Stimulated activated CD8-positive, alpha-beta memory T cell treated with anti-CD3 and anti-CD28 coated beads, Interleukin-4, amount 100 ng/mL, for 24 hours (primary cell): ENCODE measurements at regions not wholly inside any gene's neighbourhood (a gene's known extent, or its start where the extent isn't known, plus 50 kb on each side); places are given as distances from the start of the nearest gene placed in this dataset.

ENCODE experiments used
- DNase-seq: peaks from one replicate; pipeline ENCODE4 v3.0.0-alpha.2; 2020; ENCODE audit warnings: low read depth

DNA sequence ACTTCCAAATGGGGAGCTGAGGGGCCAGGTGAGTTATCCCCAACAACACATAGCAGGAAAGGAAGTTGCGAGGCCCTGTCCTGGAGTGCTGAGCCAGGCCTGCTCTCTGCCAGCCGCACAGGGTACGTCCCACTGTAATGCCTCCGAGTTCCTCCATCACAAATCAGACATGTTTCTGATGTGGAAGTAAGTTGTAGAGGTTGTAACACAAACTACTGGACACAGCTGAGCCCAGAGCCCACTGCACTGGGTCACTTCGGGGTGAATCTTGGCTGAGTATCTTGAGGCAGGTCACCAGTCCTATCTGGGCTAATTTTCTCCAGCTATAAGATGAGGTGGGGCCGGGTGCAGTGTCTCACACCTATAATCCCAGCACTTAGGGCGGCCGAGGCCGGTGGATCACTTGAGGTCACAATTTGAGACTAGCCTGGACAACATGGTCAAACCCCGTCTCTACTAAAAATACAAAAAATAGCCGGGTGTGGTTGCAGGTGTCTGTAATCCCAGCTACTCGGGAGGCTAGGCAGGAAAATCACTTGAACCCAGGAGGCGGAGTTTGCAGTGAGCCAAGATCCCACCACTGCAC, 100.8 kb upstream of the CDH5 start:
- no peak for DNase-seq

DNA sequence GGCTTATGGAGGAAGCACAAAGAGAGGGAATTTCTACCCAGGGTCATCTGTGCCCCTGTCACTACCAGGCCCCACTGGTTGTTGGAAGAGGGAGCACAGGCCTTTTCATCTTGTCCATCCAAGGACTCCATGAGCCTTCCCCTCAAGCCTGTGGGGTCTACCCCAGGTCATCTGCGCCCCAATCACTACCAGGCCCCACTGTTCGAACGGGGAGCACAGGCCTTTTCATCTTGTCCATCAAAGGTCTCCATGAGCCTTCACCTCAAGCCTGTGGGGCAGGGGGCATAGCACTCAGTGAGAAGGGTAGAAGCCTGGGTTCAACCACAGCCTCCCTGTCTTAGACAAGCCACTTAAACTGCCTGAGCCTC, 101.5 kb upstream of the CDH5 start:
- DNase-seq, result no peak

DNA sequence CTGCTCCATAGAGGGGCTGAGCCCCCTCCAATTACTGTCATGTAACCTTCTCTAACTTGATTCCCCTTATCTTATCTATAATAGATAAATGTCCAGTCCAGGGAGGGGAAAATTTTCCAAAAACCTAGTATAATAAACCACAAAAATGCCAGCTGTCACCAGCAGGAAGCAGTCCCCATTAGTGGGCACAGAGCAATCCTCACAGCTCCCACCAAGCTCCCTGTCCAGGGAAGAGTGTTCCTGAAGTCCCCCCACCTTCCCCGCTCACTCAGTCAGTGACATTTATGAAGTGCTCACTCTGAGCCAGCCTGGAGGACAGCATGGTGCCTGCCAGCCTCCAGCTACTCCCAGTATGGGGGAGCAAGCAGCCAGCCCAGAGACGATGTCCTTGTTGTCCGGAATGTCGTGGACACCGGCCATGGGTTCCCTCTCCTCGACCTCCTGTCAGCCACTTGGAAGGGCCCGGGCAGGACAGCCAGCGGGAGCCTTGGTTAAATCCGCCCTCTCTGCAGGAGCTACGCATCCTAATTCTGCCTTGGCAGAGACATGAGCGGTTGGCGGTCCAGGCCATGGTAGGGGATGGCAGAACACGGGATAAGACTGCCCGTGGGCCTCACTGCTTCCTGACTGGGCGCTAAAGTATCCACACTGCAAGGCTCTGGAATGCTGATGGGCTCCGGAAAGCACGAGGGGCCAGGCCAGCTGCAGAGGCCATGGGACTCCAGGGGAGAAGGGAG, 102.0 kb upstream of the CDH5 start:
- DNase-seq, result no peak

DNA sequence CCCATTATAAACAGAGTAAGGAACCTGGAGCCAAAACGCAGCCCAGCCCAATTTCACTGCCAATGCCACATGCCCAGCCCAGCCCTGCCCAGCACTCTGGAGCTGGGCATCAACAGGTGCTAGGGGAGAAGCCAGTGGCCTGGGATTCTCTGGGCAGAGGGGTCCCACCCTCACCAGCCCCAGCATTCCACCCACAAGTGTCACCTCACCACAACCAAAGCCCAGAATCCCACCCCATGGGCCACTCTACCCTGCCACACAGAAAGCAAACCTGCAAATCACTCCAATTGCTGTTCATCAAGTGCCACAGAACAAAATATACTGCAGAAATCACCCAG, 102.5 kb upstream of the CDH5 start:
- no peak for DNase-seq

DNA sequence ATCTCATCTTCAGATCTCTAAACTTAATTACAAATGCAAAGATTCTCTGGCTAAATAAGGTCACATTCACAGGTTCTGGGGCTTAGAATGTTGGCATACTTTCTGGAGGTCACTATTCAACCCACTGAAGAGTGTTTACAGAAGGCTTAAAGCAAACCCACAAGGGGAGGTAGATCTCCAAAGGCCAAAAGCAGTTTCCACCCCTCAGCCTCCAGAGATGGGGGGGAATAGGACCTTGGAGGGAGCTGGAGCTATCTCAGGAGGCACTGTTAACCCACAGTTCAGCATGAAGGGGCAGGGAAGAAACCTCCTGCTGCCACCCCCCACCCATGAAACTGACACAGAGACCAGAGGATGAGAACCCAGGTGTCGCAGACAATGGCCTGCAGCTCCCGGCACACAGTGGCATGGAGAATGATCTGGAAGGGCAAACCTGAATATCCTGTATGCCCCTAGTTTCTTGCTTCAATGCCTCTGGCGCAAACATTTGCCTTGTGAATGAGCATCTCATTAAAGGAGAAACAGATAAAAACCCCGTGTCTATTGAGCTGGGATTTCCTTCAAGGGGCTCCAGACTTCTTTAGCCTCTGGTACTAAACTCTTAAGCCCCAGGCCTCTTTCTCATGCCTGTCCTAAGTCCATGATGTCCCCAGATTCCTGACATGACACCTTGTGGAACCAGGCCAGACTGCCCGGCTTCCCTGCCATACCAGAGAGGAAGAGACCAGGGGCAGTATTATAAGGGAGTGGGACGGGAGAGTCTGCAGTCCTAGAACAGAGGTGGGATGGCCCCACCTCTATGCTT, 103.1 kb upstream of the CDH5 start:
- DNase-seq, result no peak

DNA sequence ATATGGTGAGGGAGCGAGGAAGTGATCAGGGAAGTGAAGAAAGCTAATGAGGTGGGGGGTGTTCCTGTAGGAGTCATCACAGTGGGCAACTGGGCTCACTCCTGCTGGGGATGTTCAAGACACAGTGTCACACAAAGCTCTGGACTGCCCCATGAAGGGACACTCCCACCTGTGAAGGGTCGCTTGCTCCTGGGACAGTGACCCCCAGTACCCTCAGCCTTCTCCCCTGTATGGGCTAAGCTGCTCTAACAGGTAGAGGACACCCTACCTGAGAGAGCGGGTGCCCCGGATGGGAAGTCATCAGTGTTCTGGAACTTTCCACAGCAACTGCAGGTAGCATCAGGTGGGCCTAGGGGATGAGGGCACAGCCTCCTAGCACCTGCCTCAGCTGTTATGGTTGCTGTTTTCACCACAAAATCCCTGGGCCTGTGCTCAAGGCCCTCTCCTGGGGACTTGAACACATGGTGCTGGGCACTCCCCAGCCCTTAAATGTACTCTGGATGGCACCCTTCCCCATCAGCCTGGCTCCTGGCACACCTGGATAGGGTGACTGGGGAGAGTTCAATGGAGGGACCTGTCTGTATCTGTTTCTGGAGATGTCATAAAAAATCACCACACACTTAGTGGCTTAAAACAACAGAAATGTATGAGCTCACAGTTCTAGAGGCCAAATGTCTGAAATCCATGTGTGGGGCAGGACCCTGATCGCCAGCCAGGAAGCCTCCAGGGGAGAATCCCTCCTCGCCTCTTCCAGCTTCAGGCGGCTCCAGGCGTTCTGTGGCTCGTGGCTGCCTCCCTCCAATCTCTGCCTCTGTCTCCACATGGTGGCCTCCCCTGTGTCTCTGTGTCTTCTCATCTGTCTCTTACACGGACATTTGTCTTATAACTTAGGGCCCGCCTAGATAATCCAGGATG, 104.0 kb upstream of the CDH5 start:
- DNase-seq, result no peak

DNA sequence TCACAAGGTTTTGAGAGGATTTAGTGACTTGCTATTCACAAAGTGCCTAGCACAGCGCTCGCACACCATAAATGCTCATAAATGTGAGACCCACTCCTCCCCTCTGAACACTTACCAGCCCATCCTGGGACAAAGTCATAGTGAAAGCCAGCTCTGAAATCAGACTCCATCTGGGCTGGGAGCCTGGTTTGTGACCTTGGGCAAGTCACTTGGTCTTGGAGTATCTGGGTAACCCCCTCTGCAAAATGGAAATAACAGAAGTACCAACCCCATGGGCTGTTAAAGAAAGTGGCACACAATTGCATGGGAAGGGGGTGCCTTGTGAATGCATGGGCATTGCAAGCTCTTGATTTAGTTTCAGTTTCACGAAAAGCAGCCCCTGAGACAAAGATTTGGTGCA, 104.7 kb upstream of the CDH5 start:
- no peak for DNase-seq

DNA sequence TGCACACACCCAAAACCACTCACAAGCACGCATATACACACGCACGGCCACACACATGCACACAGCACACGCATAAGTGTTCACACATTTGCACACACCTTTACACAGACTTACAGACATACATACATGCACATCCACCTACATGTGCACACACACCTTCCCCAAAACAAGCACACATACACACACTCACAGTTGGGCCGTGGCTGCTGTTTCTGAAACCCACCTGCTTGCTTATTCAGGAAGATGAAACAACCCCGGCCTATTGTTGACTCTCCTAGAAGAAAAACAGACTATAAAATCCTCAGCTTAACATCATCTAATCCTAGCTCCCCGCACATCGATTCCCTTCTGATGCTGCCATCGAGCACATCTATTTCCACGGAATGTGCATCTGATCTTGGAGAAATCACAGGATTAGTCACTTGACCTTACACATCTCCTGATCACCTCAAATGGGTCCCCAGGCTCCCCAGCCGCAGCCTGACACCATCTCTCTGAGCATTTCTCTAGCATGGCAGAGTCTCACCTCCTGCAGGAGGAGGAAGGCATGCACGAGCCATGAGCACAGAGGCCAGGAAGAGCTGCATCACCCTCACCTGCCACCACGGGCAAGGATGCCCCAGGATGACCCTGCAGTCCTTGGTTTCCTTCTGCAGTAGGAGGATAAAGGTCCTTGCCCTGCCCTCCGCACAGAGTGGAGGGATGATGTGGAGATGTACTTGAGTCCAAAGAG, 105.8 kb upstream of the CDH5 start:
- DNase-seq, result no peak

DNA sequence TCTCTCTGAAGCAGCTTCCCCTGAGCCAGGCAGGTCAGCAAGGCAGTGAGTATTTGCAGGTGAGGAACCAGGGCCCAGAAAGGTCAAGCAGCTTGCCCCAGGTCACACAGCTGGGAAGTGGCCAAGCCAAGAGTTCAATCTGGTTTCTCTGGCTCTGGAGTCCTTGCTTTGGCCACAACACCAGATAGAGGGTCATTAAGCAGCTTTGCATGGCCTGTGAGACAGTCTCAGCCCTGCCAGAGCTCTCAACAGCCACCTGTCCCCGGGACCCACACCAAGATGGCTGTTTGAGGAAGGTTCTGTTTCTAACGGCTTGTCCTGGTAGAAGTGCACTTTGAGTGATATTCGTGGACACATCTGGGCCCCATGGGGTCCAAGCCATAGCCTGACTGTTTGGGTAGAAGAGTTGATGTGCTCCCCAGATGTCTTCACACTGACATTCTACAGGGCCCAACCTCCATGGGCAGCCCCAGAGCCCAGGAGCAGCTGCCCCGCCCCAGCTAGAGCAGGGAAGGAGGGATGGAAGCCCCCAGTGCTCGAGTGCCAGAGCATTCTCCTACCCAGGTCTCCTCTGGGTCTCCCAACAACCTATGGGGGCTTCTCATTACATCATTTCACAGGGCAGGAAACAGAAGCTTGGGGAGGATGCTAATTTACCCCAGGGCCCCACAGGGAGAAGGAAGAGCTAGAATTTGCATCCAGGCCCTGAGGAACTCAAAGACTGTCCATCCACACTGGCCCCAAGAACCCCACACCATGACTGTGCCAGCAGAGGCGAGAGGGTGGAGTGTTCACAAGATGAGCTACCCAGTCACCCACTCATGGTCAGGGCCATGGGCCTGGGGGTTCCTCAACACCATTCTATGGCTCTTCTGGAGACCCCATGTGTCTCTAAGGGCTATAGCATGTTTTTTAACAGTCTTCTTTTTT, 107.3 kb upstream of the CDH5 start:
- no peak for DNase-seq

DNA sequence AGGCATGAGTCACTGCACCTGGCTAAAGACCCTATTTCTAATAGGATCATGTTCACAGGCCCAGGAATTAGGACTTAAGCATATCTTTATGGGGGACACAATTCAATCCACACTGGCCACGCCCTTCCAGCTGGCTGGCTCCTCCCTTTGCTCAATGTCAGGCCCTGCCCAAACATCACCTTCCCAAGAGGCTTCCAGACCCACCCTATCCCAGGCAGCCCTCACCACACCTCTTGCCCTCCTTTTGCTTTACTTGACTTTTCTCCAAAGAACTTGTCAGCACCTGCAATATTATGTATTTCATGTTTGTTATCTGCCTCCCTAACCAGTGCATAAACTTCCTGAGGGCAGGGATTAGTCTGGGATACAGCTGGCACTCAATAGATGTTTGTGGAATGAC, 109.6 kb upstream of the CDH5 start:
- no peak for DNase-seq

DNA sequence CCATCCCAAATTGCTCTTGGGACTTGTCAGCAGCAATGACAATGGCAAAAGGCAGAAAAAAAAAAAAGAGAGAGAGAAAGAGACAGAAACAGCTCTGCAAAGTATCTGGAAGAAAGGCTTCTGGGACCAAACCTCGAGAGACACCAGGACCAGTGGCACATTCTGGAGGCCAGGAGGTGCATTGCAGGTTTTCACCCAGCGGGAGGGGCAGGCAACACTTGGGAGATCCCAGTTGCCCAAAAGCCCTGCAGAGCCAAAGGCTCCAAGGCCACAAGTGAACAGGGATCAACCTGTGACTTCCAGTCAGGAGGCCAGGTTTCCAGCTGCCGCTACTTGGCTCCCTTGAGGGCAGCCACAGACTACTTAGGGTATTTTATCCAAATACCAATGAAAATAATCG, 110.8 kb upstream of the CDH5 start:
- no peak for DNase-seq

DNA sequence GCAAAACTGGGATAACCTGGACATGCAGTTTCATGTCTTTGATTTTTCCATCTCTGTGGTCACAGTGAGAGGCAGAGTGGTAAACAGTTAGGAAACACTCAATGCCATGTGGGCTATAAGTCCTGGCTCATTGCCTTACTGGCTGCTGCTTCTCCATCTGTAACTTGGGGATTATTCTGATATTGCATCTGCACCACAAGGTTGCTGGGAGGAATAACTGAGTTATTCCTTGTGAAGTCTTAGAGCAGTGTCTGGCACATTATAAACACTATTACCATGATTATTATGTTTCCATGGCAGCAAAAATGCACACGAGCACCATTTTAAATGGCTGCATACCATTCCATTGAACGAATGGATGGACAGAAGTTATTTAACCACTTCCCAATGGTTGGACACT, 111.7 kb upstream of the CDH5 start:
- no peak for DNase-seq

DNA sequence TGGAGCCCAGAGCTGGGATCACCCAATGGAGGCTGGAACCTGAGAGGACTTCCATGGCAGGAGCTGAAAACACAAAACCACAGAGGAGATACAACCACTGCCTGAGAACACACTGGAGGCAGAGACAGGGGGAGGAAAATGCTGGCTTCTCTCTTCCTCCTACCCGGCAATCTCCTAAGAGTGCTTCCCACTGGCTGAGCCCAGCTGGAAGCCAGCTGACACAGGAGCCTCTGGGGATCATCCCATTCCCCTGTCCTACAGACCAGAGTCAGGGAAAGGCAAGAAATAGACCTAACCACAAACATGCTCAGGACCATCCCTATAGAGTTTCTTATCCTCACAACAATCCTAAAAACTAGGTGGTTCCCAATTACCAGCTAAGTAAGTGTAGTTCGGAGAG, 112.4 kb upstream of the CDH5 start:
- DNase-seq, result no peak

DNA sequence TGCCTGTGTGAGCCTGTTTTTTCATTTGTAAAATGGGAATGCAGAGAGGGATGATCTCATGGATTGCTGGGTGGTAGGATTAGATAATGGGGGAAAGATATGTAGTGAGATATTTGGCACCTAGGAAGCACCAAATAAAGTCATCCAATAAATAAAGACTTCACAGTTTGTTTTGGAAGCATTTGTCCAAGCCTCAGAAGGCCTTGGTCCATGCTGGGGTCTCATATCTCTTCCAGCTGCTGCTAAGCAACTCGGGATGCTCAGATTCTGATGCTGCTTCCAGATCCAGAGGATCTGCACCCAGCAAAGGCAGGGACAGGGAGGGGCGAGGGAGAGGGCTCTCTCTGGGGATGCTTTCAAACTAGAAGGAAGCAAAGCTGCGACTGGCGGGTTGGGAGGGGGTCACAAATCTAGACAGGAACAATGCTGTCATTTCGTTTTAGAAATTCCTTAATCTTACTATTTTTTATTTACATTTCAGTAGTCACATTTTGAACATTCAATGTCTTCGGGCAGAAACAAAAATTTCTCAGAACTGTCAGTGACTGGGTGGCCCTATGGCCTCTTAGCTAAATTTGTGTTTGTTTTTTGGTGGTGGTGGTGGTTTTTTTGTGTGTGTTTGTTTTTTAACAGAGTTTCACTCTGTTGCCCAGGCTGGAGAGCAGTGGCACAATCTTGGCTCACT, 114.9 kb upstream of the CDH5 start:
- DNase-seq, result no peak

DNA sequence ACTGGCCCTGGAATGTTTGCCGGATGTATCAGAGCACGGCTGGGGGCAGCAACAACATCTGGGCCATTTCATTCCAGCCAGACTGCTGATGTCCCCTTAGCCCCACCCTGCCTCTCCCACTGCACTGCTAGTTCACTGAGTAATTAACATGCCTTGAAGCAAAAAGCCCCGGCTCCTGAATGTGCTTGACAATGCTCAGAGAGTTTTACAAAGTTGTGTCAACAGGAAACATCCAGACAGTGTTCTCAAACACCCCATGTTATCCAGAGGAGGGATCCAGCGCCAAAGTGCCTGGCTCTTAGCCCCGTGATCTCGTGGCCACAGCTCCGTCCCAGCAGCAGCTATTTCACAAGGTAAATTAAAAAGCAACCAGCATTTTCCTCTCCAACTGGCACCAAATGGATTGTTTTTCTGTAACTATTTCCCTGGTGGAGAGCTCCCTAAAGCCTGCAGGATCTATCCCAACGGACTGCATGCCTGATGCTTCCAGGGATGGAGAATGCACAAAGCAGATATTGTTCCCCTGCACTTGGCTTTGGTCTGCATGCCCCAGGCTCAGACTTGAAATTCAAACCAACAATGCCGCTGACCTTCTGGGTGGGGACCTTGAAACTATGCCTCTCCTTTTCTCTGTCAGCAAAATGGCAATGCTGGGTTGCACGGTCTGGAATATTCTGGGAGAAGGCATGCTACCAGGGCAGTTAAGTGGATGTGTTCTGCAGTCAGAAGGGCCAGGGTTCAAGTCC, 115.6 kb upstream of the CDH5 start:
- no peak for DNase-seq

DNA sequence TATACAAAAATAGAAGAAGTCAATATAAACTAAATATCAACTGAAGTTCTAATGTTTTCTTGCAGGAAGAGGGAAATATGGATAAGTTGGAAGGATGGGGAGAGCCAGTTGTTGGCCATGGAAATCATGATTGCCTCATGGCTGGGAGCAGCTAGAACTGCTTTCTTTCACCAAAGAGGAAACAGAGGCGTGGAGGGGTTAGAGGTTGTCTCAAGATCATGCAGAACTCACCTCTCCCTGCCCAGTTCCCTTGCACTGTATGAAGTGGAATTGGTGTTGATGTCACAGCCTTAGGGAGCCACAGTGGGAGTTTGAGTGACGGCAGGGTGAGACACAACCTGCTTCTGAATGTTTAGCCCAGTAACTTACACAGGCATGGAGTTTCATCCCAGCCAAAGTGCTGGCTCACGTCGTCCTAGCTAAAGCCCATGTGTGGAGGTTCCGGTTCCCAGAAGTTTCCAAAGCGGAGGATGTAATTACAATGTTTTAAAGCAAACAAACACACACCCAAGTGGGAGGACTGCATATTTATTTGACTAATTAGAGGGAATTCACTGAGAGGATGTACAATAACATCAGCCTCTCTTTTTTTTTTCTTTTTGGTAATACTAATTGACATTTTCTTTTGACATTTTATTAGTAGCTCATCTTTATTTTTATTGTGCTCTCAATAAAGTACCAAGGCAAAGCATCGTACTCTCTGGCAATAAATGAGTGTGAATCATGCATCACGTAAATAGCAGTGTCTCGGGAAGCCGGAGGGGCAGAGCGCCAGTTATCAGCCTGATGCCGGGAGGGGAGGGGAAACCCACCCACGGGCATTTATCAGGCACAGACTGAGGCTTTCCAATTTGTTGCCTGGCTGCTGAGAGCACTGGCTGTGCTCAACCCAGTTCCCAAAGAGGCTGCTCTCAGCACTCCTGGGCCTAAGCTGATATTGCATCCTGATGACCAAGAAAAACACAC, 118.7 kb upstream of the CDH5 start:
- no peak for DNase-seq

DNA sequence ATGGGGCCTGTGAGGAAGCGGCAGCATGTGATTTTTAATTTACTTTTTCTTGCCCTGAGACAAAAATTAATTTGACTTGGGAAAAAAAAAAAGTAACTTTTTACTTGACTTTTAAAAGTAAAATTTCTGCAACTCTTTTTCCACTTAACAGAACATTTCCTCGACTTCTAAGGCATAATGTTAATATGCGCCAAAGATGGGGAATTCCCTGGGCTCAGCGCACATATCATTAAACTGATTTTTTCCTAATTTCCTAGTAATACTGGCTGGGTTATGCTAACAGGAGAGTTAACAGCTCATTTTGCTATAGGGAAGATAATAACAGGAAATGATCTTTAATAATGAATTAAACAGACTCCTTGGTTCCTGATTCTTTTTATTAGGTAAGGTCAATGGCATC, 120.6 kb upstream of the CDH5 start:
- DNase-seq, result no peak

DNA sequence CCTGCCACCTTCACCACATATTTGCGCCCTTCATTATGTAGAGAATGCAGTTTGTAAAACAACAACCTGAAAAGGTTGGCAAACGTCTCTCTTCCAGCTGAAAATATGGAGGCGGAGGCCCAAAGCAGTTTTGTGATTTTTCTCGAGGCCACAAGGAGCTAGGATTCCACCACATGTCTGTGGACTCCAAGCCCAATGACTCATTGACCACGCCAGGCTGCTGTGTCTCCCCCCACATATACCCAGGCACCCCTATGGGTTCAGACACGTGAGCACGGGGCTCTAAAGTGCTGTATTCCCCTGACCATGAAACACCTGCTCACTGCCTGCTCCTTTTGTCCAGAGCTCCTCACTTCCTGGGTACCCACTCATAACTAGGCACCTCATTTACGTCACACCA, 121.4 kb upstream of the CDH5 start:
- no peak for DNase-seq
